ENCODE measurements at regions not wholly inside any gene's neighbourhood (a gene's known extent, or its start where the extent isn't known, plus 50 kb on each side); places are given as distances from the start of the nearest gene placed in this dataset.

GRCh38 chr10:34015700-34016099 is 681.2 kb upstream of the NRP1 start:
- TF ChIP-seq CTCF (IDR thresholded peaks at IDR 0.05) (no peak), POLR2A (IDR thresholded peaks at IDR 0.05) (no peak)
